ENCODE measurements at regions not wholly inside any gene's neighbourhood (a gene's known extent, or its start where the extent isn't known, plus 50 kb on each side); places are given as distances from the start of the nearest gene placed in this dataset.

GRCh38 chr15:37229855-37230619, 129.7 kb upstream of the MEIS2 start:
- DNase-seq (ENCODE audit: low spot score) (no peak), ATAC-seq (ENCODE audit: insufficient number of reproducible peaks, low FRiP score, low read depth) (no peak)
- no peaks in the 10 kb centered on the region for H3K4me1 ChIP-seq (ENCODE audit: control insufficient read depth in 1 of 2, low read depth in 2 of 2)
- no peaks in the 10 kb centered on the region for H3K27me3 ChIP-seq (replicated peaks; ENCODE audit: insufficient read depth)
- no peak for TF ChIP-seq CTCF (IDR thresholded peaks at IDR 0.05)
- H3K4me3 ChIP-seq, result no peak overlapping the region
- H3K36me3 ChIP-seq, result no peaks in the 10 kb centered on the region
- no peak overlapping the region for H3K27ac ChIP-seq
- H3K9me3 ChIP-seq, result no peaks in the 10 kb centered on the region

GRCh38 chr15:37245358-37245757, 145.0 kb upstream of the MEIS2 start:
- no peak overlapping the region for H3K27ac ChIP-seq
- TF ChIP-seq CTCF (IDR thresholded peaks at IDR 0.05), result no peak
- H3K36me3 ChIP-seq, result no peaks in the 10 kb centered on the region
- H3K9me3 ChIP-seq, result no peaks in the 10 kb centered on the region
- ATAC-seq (ENCODE audit: insufficient number of reproducible peaks, low FRiP score, low read depth), result no peak
- H3K4me1 ChIP-seq (ENCODE audit: control insufficient read depth in 1 of 2, low read depth in 2 of 2), result no peaks in the 10 kb centered on the region
- DNase-seq (ENCODE audit: low spot score), result no peak
- no peak overlapping the region for H3K4me3 ChIP-seq
- no peaks in the 10 kb centered on the region for H3K27me3 ChIP-seq (replicated peaks; ENCODE audit: insufficient read depth)

- Histone ChIP-seq H3K9me3 (no peaks in the 10 kb centered on the region), H3K4me3 (no peak overlapping the region), H3K27ac (no peak overlapping the region), H3K27me3 (replicated peaks; ENCODE audit: insufficient read depth) (no peaks in the 10 kb centered on the region), H3K36me3 (no peaks in the 10 kb centered on the region), H3K4me1 (ENCODE audit: control insufficient read depth in 1 of 2, low read depth in 2 of 2) (no peaks in the 10 kb centered on the region)
- TF ChIP-seq CTCF (IDR thresholded peaks at IDR 0.05), result no peak
- ATAC-seq (ENCODE audit: insufficient number of reproducible peaks, low FRiP score, low read depth) (no peak), DNase-seq (ENCODE audit: low spot score) (no peak)
Measured at GRCh38 chr15:37246065-37246464, 145.7 kb upstream of the MEIS2 start.

- Histone ChIP-seq H3K9me3 (no peaks in the 10 kb centered on the region), H3K36me3 (no peaks in the 10 kb centered on the region), H3K27me3 (replicated peaks; ENCODE audit: insufficient read depth) (no peaks in the 10 kb centered on the region), H3K4me3 (no peak overlapping the region), H3K27ac (no peak overlapping the region), H3K4me1 (ENCODE audit: control insufficient read depth in 1 of 2, low read depth in 2 of 2) (no peaks in the 10 kb centered on the region)
- TF ChIP-seq CTCF (IDR thresholded peaks at IDR 0.05), result no peak
- DNase-seq (ENCODE audit: low spot score), result no peak
- ATAC-seq (ENCODE audit: insufficient number of reproducible peaks, low FRiP score, low read depth), result no peak
Measured at GRCh38 chr15:37246856-37247255, 146.5 kb upstream of the MEIS2 start.

GRCh38 chr15:37249249-37249648, 148.9 kb upstream of the MEIS2 start:
- Histone ChIP-seq H3K36me3 (no peaks in the 10 kb centered on the region), H3K27me3 (replicated peaks; ENCODE audit: insufficient read depth) (no peaks in the 10 kb centered on the region), H3K4me1 (ENCODE audit: control insufficient read depth in 1 of 2, low read depth in 2 of 2) (no peaks in the 10 kb centered on the region), H3K9me3 (no peaks in the 10 kb centered on the region), H3K27ac (no peak overlapping the region), H3K4me3 (no peak overlapping the region)
- DNase-seq (ENCODE audit: low spot score) (no peak), ATAC-seq (ENCODE audit: insufficient number of reproducible peaks, low FRiP score, low read depth) (no peak)
- no peak for TF ChIP-seq CTCF (IDR thresholded peaks at IDR 0.05)
